SU-DHL-6 (cell line): ENCODE measurements at regions not wholly inside any gene's neighbourhood (a gene's known extent, or its start where the extent isn't known, plus 50 kb on each side); places are given as distances from the start of the nearest gene placed in this dataset.

Source experiments
- H2AFZ ChIP-seq: fragments of 200-600 bp; sonication (generic); 2 replicates; pipeline ENCODE4 v1.6.1; 2014; ENCODE audit warnings: low read depth, mild to moderate bottlenecking, moderate library complexity, mixed read lengths, antibody characterized with exemption, low read length; ENCODE audit not compliant: severe bottlenecking
- H3F3A ChIP-seq: fragments of 200-600 bp; shearing (Covaris generic); 2 replicates; pipeline ENCODE4 v1.6.0; 2016; ENCODE audit warnings: antibody characterized with exemption, mild to moderate bottlenecking; ENCODE audit not compliant: insufficient read depth
- H3K27ac ChIP-seq: fragments of 200-600 bp; sonication (generic); 2 replicates; pipeline ENCODE4 v1.5.1; 2016; ENCODE audit warnings: low read depth, mild to moderate bottlenecking, low read length, moderate library complexity, mixed read lengths
- H3K27me3 ChIP-seq: fragments of 200-600 bp; sonication (generic), shearing (Covaris generic); 2 replicates; pipeline ENCODE4 v1.6.0; 2014; ENCODE audit warnings: mild to moderate bottlenecking, low read length
- H3K36me3 ChIP-seq: fragments of 200-600 bp; sonication (generic); 2 replicates; pipeline ENCODE4 v1.6.1; 2014; ENCODE audit warnings: mild to moderate bottlenecking, low read length, mixed read lengths
- H3K4me2 ChIP-seq: fragments of 300-600, 200-600 bp; shearing (Covaris generic), sonication (generic); 2 replicates; pipeline ENCODE4 v1.6.0; 2014; ENCODE audit warnings: low read length, low read depth, mild to moderate bottlenecking; ENCODE audit not compliant: poor library complexity, severe bottlenecking
- H3K4me3 ChIP-seq: fragments of 200-600 bp; sonication (generic); 2 replicates; pipeline ENCODE4 v1.5.1; 2014; ENCODE audit warnings: antibody characterized with exemption, low read length, mild to moderate bottlenecking, mixed read lengths; ENCODE audit not compliant: insufficient read depth, poor library complexity, severe bottlenecking
- H3K79me2 ChIP-seq: fragments of 200-600 bp; sonication (generic); 2 replicates; pipeline ENCODE4 v1.6.1; 2014; ENCODE audit warnings: mild to moderate bottlenecking, low read length, moderate library complexity; ENCODE audit not compliant: insufficient read depth
- H3K9ac ChIP-seq: fragments of 200-600 bp; sonication (generic); 2 replicates; pipeline ENCODE4 v1.7.0; 2014; ENCODE audit warnings: mild to moderate bottlenecking, low read length
- H3K9me2 ChIP-seq: fragments of 200-600 bp; sonication (generic); replicated peaks from 2 replicates; pipeline ENCODE4 v1.6.1; 2014; ENCODE audit warnings: low read length; ENCODE audit not compliant: insufficient read depth
- H3K9me3 ChIP-seq: fragments of 200-600 bp; sonication (generic); 2 replicates; pipeline ENCODE4 v1.6.1; 2014; ENCODE audit warnings: low read length, mixed read lengths; ENCODE audit not compliant: insufficient read depth
- H4K20me1 ChIP-seq: fragments of 200-600 bp; sonication (generic); 2 replicates; pipeline ENCODE4 v1.6.1; 2014; ENCODE audit warnings: low read depth, mild to moderate bottlenecking, antibody characterized with exemption, low read length, moderate library complexity, mixed read lengths
- CTCF ChIP-seq: fragments of 200-600 bp; sonication (generic); IDR thresholded peaks from one replicate; pipeline ENCODE4 v1.5.1; 2017; ENCODE audit warnings: antibody characterized with exemption, mild to moderate bottlenecking, low read length, moderate library complexity; ENCODE audit not compliant: insufficient read depth, poor library complexity, severe bottlenecking
- EZH2phosphoT487 ChIP-seq: fragments of 200-600 bp; sonication (generic), shearing (Covaris generic); conservative IDR thresholded peaks from 2 replicates; pipeline ENCODE4 v1.6.1; 2018; ENCODE audit warnings: mild to moderate bottlenecking, antibody characterized with exemption, low read length, moderate library complexity, mixed read lengths

DNA sequence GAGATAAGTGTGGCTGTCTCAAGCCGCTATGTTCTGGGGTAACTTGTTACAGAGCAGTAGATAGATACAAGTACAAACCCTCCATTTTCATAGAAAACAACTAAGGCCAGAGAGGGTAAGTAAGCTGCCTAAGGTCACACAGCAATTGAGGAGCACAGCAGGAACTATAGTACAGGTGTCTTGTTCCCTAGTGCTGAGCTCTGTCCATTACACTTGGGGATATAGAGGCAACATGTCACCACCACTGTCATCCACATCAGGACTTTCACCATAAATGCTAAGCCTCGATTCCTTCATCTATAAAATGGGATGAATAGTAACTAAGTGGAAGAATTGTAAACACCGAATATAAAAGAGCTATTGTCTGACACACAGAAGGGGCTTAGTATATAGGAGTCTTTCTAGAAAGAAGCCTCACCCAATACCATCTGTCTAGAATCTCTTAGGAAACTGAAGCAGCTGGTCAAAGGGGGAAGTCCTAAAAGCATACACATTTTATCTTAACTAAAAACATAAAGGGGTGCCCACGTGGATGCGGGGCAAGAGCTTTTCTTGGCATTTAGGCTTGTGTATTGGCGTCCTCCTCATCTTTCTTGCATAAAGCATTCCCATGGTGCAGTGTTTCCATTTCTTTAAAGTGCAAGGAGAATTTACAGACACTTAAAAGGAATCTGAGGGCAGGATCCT is 93.8 kb upstream of the ALX4 start:
- Histone ChIP-seq H3K4me3 (no peak overlapping the region), H3K79me2 (no peaks in the 10 kb centered on the region), H3K27me3 (no peaks in the 10 kb centered on the region), H3K27ac (no peak overlapping the region), H3K9me3 (no peaks in the 10 kb centered on the region), H4K20me1 (no peaks in the 10 kb centered on the region), H2AFZ (no peak overlapping the region), H3K9ac (no peak overlapping the region), H3F3A (no peaks in the 10 kb centered on the region), H3K36me3 (no peaks in the 10 kb centered on the region), H3K9me2 (no peaks in the 10 kb centered on the region), H3K4me2 (no peak overlapping the region)
- no peak for TF ChIP-seq EZH2phosphoT487
- no peak for TF ChIP-seq CTCF

- Histone ChIP-seq H3K9me2 (no peaks in the 10 kb centered on the region), H3K27ac (no peak overlapping the region), H2AFZ (no peak overlapping the region), H3K36me3 (no peaks in the 10 kb centered on the region), H3K4me3 (no peak overlapping the region), H4K20me1 (no peaks in the 10 kb centered on the region), H3K9ac (no peak overlapping the region), H3K4me2 (no peak overlapping the region), H3K79me2 (no peaks in the 10 kb centered on the region), H3F3A (no peaks in the 10 kb centered on the region), H3K9me3 (no peaks in the 10 kb centered on the region), H3K27me3 (no peaks in the 10 kb centered on the region)
- no peak for TF ChIP-seq EZH2phosphoT487
- no peak for TF ChIP-seq CTCF
Observed at GRCh38 chr11:44404301-44404700, 94.4 kb upstream of the ALX4 start.

DNA sequence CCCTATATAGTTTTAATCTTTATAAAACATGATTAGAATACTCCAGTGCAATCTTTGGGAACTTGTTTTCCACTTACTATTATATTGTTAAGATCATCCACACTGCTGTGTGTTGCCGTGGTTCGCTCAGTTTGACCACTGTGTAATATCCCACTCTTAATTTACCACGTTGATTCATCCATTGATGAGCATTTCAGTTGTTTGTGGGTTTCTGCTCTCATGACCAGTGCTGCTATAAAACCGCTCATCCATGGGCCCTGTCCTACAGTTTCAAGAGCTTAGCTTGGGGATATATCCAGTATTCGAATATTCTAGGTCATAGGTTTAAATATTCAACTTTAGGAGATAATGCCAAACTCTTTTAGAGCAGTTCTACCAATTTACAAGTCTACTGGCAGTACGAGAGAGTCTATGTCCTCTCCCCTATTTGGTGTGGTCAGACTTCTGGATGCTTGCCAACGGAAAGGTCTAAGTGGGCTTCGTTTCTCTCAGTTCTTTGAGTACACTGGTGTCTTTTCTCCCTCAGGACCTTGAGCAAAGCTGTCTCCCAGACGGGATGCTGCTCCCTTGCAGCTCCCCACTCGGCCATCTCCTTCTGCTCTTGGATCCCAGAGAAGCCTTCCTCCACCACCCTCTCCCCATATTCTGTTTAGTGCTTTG is 94.9 kb upstream of the ALX4 start:
- no peak overlapping the region for H3K9ac ChIP-seq

More for the DNA sequence above, 94.9 kb upstream of the ALX4 start:
- Histone ChIP-seq H3K4me3 (no peak overlapping the region), H3F3A (no peaks in the 10 kb centered on the region), H3K27ac (no peak overlapping the region), H3K36me3 (no peaks in the 10 kb centered on the region), H3K9me3 (no peaks in the 10 kb centered on the region), H3K79me2 (no peaks in the 10 kb centered on the region), H4K20me1 (no peaks in the 10 kb centered on the region), H2AFZ (no peak overlapping the region), H3K9me2 (no peaks in the 10 kb centered on the region), H3K4me2 (no peak overlapping the region), H3K27me3 (no peaks in the 10 kb centered on the region)
- TF ChIP-seq EZH2phosphoT487 = no peak
- no peak for TF ChIP-seq CTCF
